Stomach (tissue), 8 donors: ENCODE measurements at regions not wholly inside any gene's neighbourhood (a gene's known extent, or its start where the extent isn't known, plus 50 kb on each side); places are given as distances from the start of the nearest gene placed in this dataset.

ENCODE experiments used
- DNase-seq, 2 donors: peaks; one replicate each; pipeline versions ENCODE4 v3.0.0 to v3.0.0-alpha.2; 2013 to 2019
- H3K27ac ChIP-seq, 5 donors: fragments of 200-600 bp in 4 of 5; sonication (generic) in 4 of 5; one replicate each; pipeline ENCODE4 v1.5.1; 2013 to 2019; ENCODE audit warnings: mild to moderate bottlenecking in 1 of 5, moderate library complexity in 1 of 5
- H3K27me3 ChIP-seq, 3 donors: fragments of 200-600 bp; sonication (generic); one replicate each; pipeline ENCODE4 v1.5.1; 2017 to 2019; ENCODE audit warnings: mixed run types in 1 of 3
- H3K36me3 ChIP-seq, 4 donors: fragments of 200-600 bp; sonication (generic); 1 replicate in 3 of 4; 2 replicates in 1 of 4; pipeline ENCODE4 v1.5.1; 2016 to 2019
- H3K4me1 ChIP-seq, 4 donors: fragments of 200-600 bp; sonication (generic); one replicate each; pipeline ENCODE4 v1.5.1; 2016 to 2019
- H3K4me3 ChIP-seq, 4 donors: fragments of 200-600 bp; sonication (generic) in 3 of 4; one replicate each; pipeline ENCODE4 v1.5.1; 2016 to 2019; ENCODE audit warnings: mild to moderate bottlenecking in 1 of 4
- H3K9me3 ChIP-seq, 4 donors: fragments of 200-600 bp; sonication (generic); one replicate each; pipeline ENCODE4 v1.5.1; 2016 to 2019
- CTCF ChIP-seq, 7 experiments: fragments of 450-650 bp in 4 of 7; fragments of 200-600 bp in 3 of 7; sonication (generic) in 3 of 7; IDR thresholded peaks; one replicate each; pipeline ENCODE4 v1.5.1; 2016 to 2019; ENCODE audit warnings: antibody characterized with exemption in 7 of 7, control low read depth in 2 of 7, mild to moderate bottlenecking in 1 of 7
- EP300 ChIP-seq: sonication (generic); formaldehyde crosslinking; IDR thresholded peaks from one replicate; pipeline ENCODE4 v1.6.1; 2017; ENCODE audit warnings: antibody characterized with exemption
- POLR2A ChIP-seq, 4 donors: fragments of 450-650 bp; IDR thresholded peaks; one replicate each; pipeline ENCODE4 v1.6.1; 2016; ENCODE audit warnings: antibody characterized with exemption in 4 of 4, control low read depth in 2 of 4, mild to moderate bottlenecking in 1 of 4, moderate library complexity in 1 of 4
- POLR2AphosphoS5 ChIP-seq, 3 donors: sonication (generic); formaldehyde crosslinking; IDR thresholded peaks; one replicate each; pipeline ENCODE4 v1.6.1; 2016; ENCODE audit warnings: antibody characterized with exemption in 3 of 3
- WGBS, 5 donors: extraction: QIAGEN DNeasy Blood & Tissue Kit in 3 of 5; methylation state at CpG; one replicate each; pipeline versions ENCODE4 v1.1.5 to v1.1.7; 2013 to 2018; 5-methylcytosine and 5-hydroxymethylcytosine counted together
- intact Hi-C: fragments of 100-400 bp; cut with DNase I; formaldehyde crosslinking; loops from one replicate; pipeline ENCODE4 v1.15.1; 2023; ENCODE audit warnings: low total_unique reads
- donor health status: healthy with polysubstance abuse.
- donor health status: Bipolar disorder and iron deficiency.
- donor health status: healthy.

- Histone ChIP-seq H3K36me3 (no peaks in the 10 kb centered on the region), H3K27ac (no peak overlapping the region), H3K4me1 (no peaks in the 10 kb centered on the region), H3K9me3 (no peaks in the 10 kb centered on the region), H3K4me3 (no peak overlapping the region), H3K27me3 (no peaks in the 10 kb centered on the region)
- intact Hi-C loops, result no loop called here
- DNase-seq, result no peak
- WGBS, 5 donors, result 69 to 79% (median 72%) methylated on average over 5 of the region's 5 CpGs
- no peak for TF ChIP-seq CTCF (IDR thresholded peaks at IDR 0.05)
- TF ChIP-seq EP300, result no peak
- TF ChIP-seq POLR2AphosphoS5 (IDR thresholded peaks at IDR 0.05), result no peak
- TF ChIP-seq POLR2A (IDR thresholded peaks at IDR 0.05), result no peak
Observed at GRCh38 chr10:4217187-4217586, 432.2 kb upstream of the KLF6 start.

GRCh38 chr10:4216726-4217125 is 431.7 kb upstream of the KLF6 start:
- Histone ChIP-seq H3K27ac (no peak overlapping the region), H3K27me3 (no peaks in the 10 kb centered on the region), H3K4me3 (no peak overlapping the region), H3K4me1 (no peaks in the 10 kb centered on the region), H3K36me3 (no peaks in the 10 kb centered on the region), H3K9me3 (no peaks in the 10 kb centered on the region)
- intact Hi-C loops, result no loop called here
- DNase-seq, result peak in 1 of 2 donors; percentile 19
- WGBS, 5 donors, result 39 to 59% (median 44%) methylated on average over 3 of the region's 3 CpGs
- TF ChIP-seq CTCF (IDR thresholded peaks at IDR 0.05), result no peak
- TF ChIP-seq POLR2AphosphoS5 (IDR thresholded peaks at IDR 0.05), result no peak
- no peak for TF ChIP-seq POLR2A (IDR thresholded peaks at IDR 0.05)
- TF ChIP-seq EP300, result no peak

GRCh38 chr10:4215963-4216575 is 431.1 kb upstream of the KLF6 start:
- Histone ChIP-seq H3K4me3 (no peak overlapping the region), H3K27me3 (no peaks in the 10 kb centered on the region), H3K9me3 (no peaks in the 10 kb centered on the region), H3K36me3 (no peaks in the 10 kb centered on the region), H3K4me1 (no peaks in the 10 kb centered on the region), H3K27ac (no peak overlapping the region)
- DNase-seq, result no peak
- intact Hi-C loops, result no loop called here
- no peak for TF ChIP-seq EP300
- 83 to 91% (median 89%) methylated on average over 4 of the region's 4 CpGs for WGBS, 5 donors

GRCh38 chr10:4215485-4215884 is 430.5 kb upstream of the KLF6 start:
- WGBS, 5 donors, result 75 to 88% (median 79%) methylated on average over 4 of the region's 4 CpGs
- no peak overlapping the region for H3K27ac ChIP-seq
- no peak for DNase-seq
- no peaks in the 10 kb centered on the region for H3K4me1 ChIP-seq
- no peaks in the 10 kb centered on the region for H3K36me3 ChIP-seq
- H3K27me3 ChIP-seq, result no peaks in the 10 kb centered on the region
- H3K9me3 ChIP-seq, result no peaks in the 10 kb centered on the region
- TF ChIP-seq POLR2A (IDR thresholded peaks at IDR 0.05), result no peak
- no peak for TF ChIP-seq EP300
- no peak for TF ChIP-seq CTCF (IDR thresholded peaks at IDR 0.05)
- TF ChIP-seq POLR2AphosphoS5 (IDR thresholded peaks at IDR 0.05), result no peak
- H3K4me3 ChIP-seq, result no peak overlapping the region
- intact Hi-C loops, result no loop called here

GRCh38 chr10:4214908-4215307 is 429.9 kb upstream of the KLF6 start:
- H3K4me1 ChIP-seq, result no peaks in the 10 kb centered on the region
- no peaks in the 10 kb centered on the region for H3K27me3 ChIP-seq
- no peak overlapping the region for H3K4me3 ChIP-seq
- no peaks in the 10 kb centered on the region for H3K9me3 ChIP-seq
- no peak overlapping the region for H3K27ac ChIP-seq
- no peaks in the 10 kb centered on the region for H3K36me3 ChIP-seq
- intact Hi-C loops, result no loop called here
- TF ChIP-seq EP300, result no peak
- TF ChIP-seq POLR2A (IDR thresholded peaks at IDR 0.05), result no peak
- no peak for TF ChIP-seq CTCF (IDR thresholded peaks at IDR 0.05)
- no peak for TF ChIP-seq POLR2AphosphoS5 (IDR thresholded peaks at IDR 0.05)
- DNase-seq, result no peak
- 86 to 100% (median 89%) methylated on average over 1 of the region's 1 CpG for WGBS, 5 donors
